ENCODE measurements at regions not wholly inside any gene's neighbourhood (a gene's known extent, or its start where the extent isn't known, plus 50 kb on each side); places are given as distances from the start of the nearest gene placed in this dataset.

- H3K4me2 ChIP-seq, result no peak overlapping the region
- no peaks in the 10 kb centered on the region for H3K79me2 ChIP-seq
- 95% methylated on average over 2 of the region's 2 CpGs for WGBS (ENCODE audit: low lambda C conversion rate, missing lambda C conversion rate)
- no peak overlapping the region for H2AFZ ChIP-seq
- H3K4me3 ChIP-seq, result no peak overlapping the region
- no peaks in the 10 kb centered on the region for H3K4me1 ChIP-seq (ENCODE audit: insufficient read depth)
- H3K36me3 ChIP-seq (replicated peaks; ENCODE audit: insufficient read depth, low read depth), result no peaks in the 10 kb centered on the region
- DNase-seq (ENCODE audit: low spot score), result no peak
- TF ChIP-seq EZH2 (IDR thresholded peaks at IDR 0.05; ENCODE audit: borderline replicate concordance) (no peak), EZH2phosphoT487 (IDR thresholded peaks at IDR 0.05; ENCODE audit: low read depth, severe bottlenecking, unreplicated experiment) (no peak), CTCF (IDR thresholded peaks at IDR 0.05; ENCODE audit: poor library complexity) (no peak)
- no peaks in the 10 kb centered on the region for H3K27me3 ChIP-seq
- H4K20me1 ChIP-seq (ENCODE audit: insufficient read depth, poor library complexity, severe bottlenecking), result no peaks in the 10 kb centered on the region
- no peaks in the 10 kb centered on the region for H3K9me3 ChIP-seq (ENCODE audit: low read depth)
- H3K9me2 ChIP-seq (replicated peaks; ENCODE audit: insufficient read depth), result no peaks in the 10 kb centered on the region
- no peak overlapping the region for H3K27ac ChIP-seq
Observed at GRCh38 chr13:106888148-106888547, 320.2 kb upstream of the ARGLU1 start.

GRCh38 chr13:106887686-106888085 lies 319.7 kb upstream of the ARGLU1 start:
- no peak for DNase-seq (ENCODE audit: low spot score)
- no peaks in the 10 kb centered on the region for H3K27me3 ChIP-seq
- no peaks in the 10 kb centered on the region for H3K9me3 ChIP-seq (ENCODE audit: low read depth)
- no peaks in the 10 kb centered on the region for H3K4me1 ChIP-seq (ENCODE audit: insufficient read depth)
- no peaks in the 10 kb centered on the region for H3K9me2 ChIP-seq (replicated peaks; ENCODE audit: insufficient read depth)
- no peak overlapping the region for H3K27ac ChIP-seq
- no peaks in the 10 kb centered on the region for H3K79me2 ChIP-seq
- H3K4me3 ChIP-seq, result no peak overlapping the region
- H2AFZ ChIP-seq, result no peak overlapping the region
- no peak for TF ChIP-seq CTCF (IDR thresholded peaks at IDR 0.05; ENCODE audit: poor library complexity)
- TF ChIP-seq EZH2 (IDR thresholded peaks at IDR 0.05; ENCODE audit: borderline replicate concordance), result no peak
- TF ChIP-seq EZH2phosphoT487 (IDR thresholded peaks at IDR 0.05; ENCODE audit: low read depth, severe bottlenecking, unreplicated experiment), result no peak
- H3K4me2 ChIP-seq, result no peak overlapping the region
- 89% methylated on average over 2 of the region's 2 CpGs for WGBS (ENCODE audit: low lambda C conversion rate, missing lambda C conversion rate)
- no peaks in the 10 kb centered on the region for H4K20me1 ChIP-seq (ENCODE audit: insufficient read depth, poor library complexity, severe bottlenecking)
- no peaks in the 10 kb centered on the region for H3K36me3 ChIP-seq (replicated peaks; ENCODE audit: insufficient read depth, low read depth)

GRCh38 chr13:106883976-106884375 lies 316.0 kb upstream of the ARGLU1 start:
- Histone ChIP-seq H3K79me2 (no peaks in the 10 kb centered on the region), H3K27me3 (no peaks in the 10 kb centered on the region), H3K36me3 (replicated peaks; ENCODE audit: insufficient read depth, low read depth) (no peaks in the 10 kb centered on the region), H4K20me1 (ENCODE audit: insufficient read depth, poor library complexity, severe bottlenecking) (no peaks in the 10 kb centered on the region), H3K4me3 (no peak overlapping the region), H3K9me3 (ENCODE audit: low read depth) (no peaks in the 10 kb centered on the region), H3K4me2 (no peak overlapping the region), H3K9me2 (replicated peaks; ENCODE audit: insufficient read depth) (no peaks in the 10 kb centered on the region), H2AFZ (no peak overlapping the region), H3K4me1 (ENCODE audit: insufficient read depth) (no peaks in the 10 kb centered on the region), H3K27ac (no peak overlapping the region)
- TF ChIP-seq CTCF (IDR thresholded peaks at IDR 0.05; ENCODE audit: poor library complexity) (no peak), EZH2phosphoT487 (IDR thresholded peaks at IDR 0.05; ENCODE audit: low read depth, severe bottlenecking, unreplicated experiment) (no peak), EZH2 (IDR thresholded peaks at IDR 0.05; ENCODE audit: borderline replicate concordance) (no peak)
- no peak for DNase-seq (ENCODE audit: low spot score)

- TF ChIP-seq EZH2 (IDR thresholded peaks at IDR 0.05; ENCODE audit: borderline replicate concordance) (no peak), EZH2phosphoT487 (IDR thresholded peaks at IDR 0.05; ENCODE audit: low read depth, severe bottlenecking, unreplicated experiment) (no peak), CTCF (IDR thresholded peaks at IDR 0.05; ENCODE audit: poor library complexity) (no peak)
Observed at GRCh38 chr13:106882246-106882645, 314.3 kb upstream of the ARGLU1 start.

More at GRCh38 chr13:106882246-106882645, 314.3 kb upstream of the ARGLU1 start:
- Histone ChIP-seq H3K9me3 (ENCODE audit: low read depth) (no peaks in the 10 kb centered on the region), H4K20me1 (ENCODE audit: insufficient read depth, poor library complexity, severe bottlenecking) (no peaks in the 10 kb centered on the region), H3K79me2 (no peaks in the 10 kb centered on the region), H3K4me1 (ENCODE audit: insufficient read depth) (no peaks in the 10 kb centered on the region), H3K27ac (no peak overlapping the region), H3K27me3 (no peaks in the 10 kb centered on the region), H3K36me3 (replicated peaks; ENCODE audit: insufficient read depth, low read depth) (no peaks in the 10 kb centered on the region), H3K9me2 (replicated peaks; ENCODE audit: insufficient read depth) (no peaks in the 10 kb centered on the region), H2AFZ (peak overlapping the region; percentile 12), H3K4me3 (no peak overlapping the region), H3K4me2 (no peak overlapping the region)
- no peak for DNase-seq (ENCODE audit: low spot score)
- WGBS (ENCODE audit: low lambda C conversion rate, missing lambda C conversion rate), result 51% methylated on average over 6 of the region's 6 CpGs

All from hepatocyte (in vitro differentiated cells).